ENCODE measurements at regions not wholly inside any gene's neighbourhood (a gene's known extent, or its start where the extent isn't known, plus 50 kb on each side); places are given as distances from the start of the nearest gene placed in this dataset.
A peak's percentile ranks its signal among the peaks of the same experiment; 100 is the strongest.

- ATAC-seq: no peak
These were observed 121.2 kb upstream of the TNR start for GRCh38 chr1:175864625-175865024.

DNA sequence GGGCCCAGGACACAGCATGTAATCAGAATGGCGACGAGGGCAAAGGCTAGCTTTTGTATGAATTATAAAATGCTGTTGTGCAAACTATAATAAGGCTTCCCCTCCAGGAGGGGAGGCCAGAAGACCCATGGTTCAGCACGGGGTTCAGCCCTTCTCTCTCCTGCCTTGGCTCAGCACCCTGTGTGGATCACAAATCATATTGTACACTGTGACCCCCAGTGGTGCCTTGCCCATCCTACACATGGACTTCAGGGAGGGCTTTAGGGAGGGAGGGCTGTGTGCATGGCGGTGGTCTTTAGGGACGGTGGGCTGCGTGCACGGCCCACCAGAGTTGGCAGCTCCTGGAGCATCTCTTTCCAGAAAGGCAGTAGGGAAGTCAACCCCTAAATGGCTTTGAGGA is 120.8 kb upstream of the TNR start:
- no peak for ATAC-seq

GRCh38 chr1:175863299-175864050 is 120.1 kb upstream of the TNR start:
- no peak for ATAC-seq

DNA sequence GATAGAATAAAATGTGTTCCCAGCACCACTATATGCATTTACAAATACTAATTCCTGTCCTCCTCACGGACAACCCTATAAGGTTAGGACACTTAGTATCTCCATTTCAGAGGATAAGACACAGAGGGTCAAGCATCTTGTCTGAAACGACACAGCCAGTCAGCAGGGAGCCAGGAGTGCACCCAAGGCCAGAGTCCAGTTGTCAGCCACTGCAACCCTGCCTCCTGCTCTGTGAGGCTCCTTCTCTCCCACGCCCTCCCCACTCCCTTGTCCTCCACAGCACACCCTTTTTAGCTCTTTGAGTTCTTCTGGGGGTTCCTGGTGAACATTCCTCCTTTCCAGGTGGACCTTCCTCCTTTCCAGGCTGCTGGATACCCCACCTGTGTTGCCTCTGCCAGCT is 119.0 kb upstream of the TNR start:
- no peak for ATAC-seq

GRCh38 chr1:175861626-175862367 is 118.4 kb upstream of the TNR start:
- ATAC-seq: no peak

- ATAC-seq: no peak
These were observed 114.4 kb upstream of the TNR start for GRCh38 chr1:175857756-175858155.

DNA sequence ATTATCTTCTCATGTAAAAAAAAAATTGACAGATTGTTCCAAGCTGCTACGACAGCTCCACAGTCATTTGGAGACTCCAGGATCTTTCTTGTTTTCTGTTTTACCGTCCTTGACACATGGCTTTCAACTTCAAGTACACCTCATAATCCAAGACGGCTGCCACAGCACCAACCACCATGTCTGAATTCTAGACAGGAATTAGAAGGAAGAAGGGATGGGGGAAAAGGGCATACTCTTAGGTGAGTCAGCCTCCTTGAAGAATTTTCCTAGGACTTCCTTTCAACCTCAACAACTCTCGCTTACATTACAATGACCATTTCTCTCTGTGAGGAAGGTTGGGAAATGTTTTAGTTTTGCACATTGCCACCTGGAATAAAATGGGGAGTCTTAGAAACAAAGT is 110.3 kb upstream of the TNR start:
- ATAC-seq: no peak

- no peak for ATAC-seq
These were observed 108.4 kb upstream of the TNR start for GRCh38 chr1:175851749-175852148.

GRCh38 chr1:175848329-175848728 is 104.9 kb upstream of the TNR start:
- ATAC-seq: no peak

- ATAC-seq: no peak
These were observed 102.6 kb upstream of the TNR start for GRCh38 chr1:175845985-175846384.

GRCh38 chr1:175845338-175845737 is 101.9 kb upstream of the TNR start:
- ATAC-seq: no peak

DNA sequence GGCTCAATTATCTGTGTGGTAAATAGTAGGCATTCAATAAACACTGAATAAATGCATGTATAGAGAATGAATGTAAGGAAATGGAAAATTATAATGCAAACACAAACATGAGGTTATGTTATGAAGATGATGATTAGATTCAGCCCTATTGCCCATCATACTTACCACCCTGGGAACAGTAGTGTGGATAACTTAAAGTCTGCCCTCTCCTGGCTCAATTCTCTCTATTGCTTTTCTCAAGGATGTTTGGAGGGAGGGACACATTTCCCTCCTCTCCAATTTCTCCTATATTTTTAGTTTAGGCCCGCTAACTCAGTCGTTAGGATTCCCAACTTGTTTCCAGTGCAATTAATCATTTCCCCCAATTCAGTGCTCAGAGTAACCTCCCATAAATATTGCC is 101.5 kb upstream of the TNR start:
- ATAC-seq: no peak

DNA sequence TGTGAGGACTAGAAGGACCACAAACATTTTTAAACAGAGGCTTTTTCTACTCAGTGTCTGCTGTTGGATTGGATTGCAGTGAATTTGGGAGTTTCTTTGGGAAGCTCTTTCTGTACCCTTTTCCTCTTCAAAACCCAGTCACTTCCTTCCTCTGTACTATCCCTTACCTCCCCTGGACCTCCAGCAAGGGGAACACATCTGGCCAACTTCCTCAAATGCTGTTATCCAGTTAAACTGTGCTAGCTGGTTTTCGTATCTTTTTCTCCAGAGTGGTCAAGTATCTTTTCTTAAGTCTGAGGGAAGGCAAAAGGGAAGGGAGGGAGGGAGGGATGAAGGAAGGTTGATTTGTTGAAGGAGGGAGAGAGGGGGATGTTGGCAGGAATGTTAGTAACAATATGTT is 99.2 kb upstream of the TNR start:
- no peak for ATAC-seq

- ATAC-seq: no peak
These were observed 98.4 kb upstream of the TNR start for GRCh38 chr1:175841738-175842187.

DNA sequence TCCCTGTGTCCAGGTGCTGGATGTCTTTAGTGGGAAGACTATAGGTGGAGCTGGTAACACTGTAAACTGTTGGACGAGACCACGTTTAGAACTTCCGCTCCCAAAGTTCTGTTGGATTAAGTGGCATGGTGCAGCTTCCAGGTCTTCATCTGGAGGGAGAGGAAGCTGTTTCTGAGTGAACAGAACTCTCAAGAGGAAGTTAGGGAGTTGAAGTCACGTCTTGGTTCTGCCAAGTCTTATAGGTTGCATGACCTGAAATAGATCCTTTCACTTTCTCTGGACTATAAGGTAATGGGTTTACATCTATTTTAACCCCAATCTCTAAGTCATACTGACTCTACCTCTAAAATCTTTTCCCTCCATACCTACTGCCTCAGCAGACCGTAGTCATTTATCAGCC is 97.4 kb upstream of the TNR start:
- ATAC-seq: no peak

DNA sequence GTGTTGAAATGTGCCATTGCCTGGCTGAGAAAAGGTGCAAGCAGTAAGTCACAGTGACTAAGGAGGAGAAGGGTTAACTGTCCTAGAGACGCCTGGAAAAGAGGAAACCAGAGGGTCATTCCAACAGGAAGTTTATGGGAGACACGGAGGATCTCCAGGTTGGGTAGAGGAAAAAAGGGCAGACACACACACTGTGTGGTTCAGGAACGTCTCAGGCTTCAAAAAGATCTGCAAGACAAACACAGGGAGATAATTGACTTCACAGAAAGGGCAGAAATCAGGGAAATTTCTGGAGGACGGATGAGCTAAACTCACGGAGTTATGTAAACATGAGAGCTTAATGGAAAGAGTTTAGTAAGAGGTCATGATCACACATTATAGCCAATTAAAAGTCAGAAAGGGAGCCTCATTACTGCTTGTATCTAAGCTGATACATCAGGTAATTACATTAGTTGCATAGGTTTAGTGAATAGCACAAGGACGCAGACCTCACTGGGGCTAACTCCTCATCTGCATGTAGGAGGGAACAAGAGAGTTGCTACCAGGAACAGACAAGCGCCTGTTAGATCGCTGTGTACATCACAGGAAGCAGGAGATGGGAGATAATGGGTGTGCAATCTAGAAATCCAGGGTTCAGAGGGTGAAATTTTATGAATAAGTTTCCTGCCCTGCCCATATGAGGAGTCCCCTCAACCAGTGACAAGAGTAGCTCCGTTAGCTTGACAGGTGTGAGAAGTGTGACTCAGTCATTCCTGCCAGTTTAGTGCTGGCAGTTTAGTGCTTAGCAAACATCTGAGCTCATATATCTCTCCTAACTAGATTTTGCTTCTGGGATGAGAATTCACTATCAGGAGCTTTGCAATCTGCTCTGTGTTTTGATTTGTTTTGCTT is 96.6 kb upstream of the TNR start:
- ATAC-seq: peak; percentile 50

DNA sequence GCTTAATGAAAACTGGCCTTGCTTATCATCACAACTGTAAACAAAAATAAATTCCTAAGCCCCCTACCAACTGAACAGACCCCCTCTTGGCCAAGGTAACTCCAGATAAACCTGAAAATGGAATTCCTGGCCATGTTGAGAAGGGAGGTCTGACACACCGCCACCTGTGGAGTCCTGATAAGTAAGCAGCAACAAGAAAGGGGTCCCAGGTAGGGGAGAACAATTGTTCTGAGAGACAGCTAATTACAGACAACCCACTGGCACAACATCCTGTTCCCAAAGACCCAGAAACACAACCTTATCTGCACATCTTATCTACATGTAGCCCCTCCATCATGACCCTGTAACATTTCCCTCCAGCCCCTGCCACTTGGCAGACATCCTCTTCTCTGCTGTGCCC is 91.2 kb upstream of the TNR start:
- ATAC-seq: no peak

GRCh38 chr1:175833951-175834350 is 90.6 kb upstream of the TNR start:
- no peak for ATAC-seq

DNA sequence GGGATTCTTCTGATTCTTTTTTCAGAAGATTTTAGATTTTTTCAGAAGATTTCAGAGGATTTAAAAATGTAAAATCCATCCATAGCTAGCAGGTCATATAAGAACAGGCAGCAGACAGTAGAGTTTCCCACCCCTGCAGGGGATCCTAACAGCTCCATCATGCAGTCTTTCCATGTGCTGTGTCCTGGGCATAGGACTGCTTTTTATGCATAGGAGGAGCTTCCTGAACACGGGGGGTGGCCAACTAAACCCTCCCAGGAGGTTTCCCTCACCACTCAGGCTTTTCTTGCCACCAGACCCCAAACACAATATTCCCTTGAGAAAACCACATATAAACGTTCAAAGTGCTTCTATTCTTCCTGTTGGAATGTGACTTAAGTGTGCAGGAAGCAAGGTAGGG is 90.1 kb upstream of the TNR start:
- no peak for ATAC-seq

GRCh38 chr1:175830500-175830899 is 87.1 kb upstream of the TNR start:
- ATAC-seq: peak; percentile 71

DNA sequence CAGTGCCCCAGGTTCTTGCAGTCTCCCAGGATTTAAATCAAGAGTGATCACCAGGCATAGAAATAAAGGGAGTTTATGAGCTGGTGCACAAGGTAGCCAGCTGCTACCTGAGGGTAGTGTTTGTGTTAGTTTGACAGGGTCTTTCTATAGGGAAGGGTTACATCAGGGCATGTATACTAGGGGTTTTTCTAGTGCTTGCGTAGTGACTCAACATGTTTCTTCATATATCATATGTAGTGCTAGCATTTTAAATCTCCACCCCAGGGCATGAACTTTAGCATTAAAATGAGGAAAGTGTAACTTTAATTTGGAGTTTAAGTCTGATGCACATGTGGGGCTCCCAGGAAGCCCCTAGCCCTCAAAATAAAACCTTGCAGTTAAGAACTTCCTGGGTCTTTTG is 86.5 kb upstream of the TNR start:
- ATAC-seq: peak; percentile 51

GRCh38 chr1:175826705-175827104 is 83.3 kb upstream of the TNR start:
- ATAC-seq: no peak

- no peak for ATAC-seq
These were observed 80.7 kb upstream of the TNR start for GRCh38 chr1:175824079-175824478.

All from esophagus mucosa (tissue), 1 donor.